H7 (cell line): ENCODE measurements at regions not wholly inside any gene's neighbourhood (a gene's known extent, or its start where the extent isn't known, plus 50 kb on each side); places are given as distances from the start of the nearest gene placed in this dataset.

ENCODE experiments used
- DNase-seq: peaks from one replicate; pipeline ENCODE4 v3.0.0; 2012
- H3K27me3 ChIP-seq: 2 replicates; pipeline ENCODE4 v1.6.0; 2011; ENCODE audit warnings: mild to moderate bottlenecking, low read length; ENCODE audit not compliant: control insufficient read depth, insufficient read depth
- H3K36me3 ChIP-seq: replicated peaks from 2 replicates; pipeline ENCODE4 v1.5.1; 2011; ENCODE audit warnings: low read length; ENCODE audit not compliant: control insufficient read depth, insufficient read depth
- H3K4me3 ChIP-seq: 2 replicates; pipeline ENCODE4 v1.5.1; 2011; ENCODE audit warnings: low read depth, mild to moderate bottlenecking, control low read depth, low read length, moderate library complexity; ENCODE audit not compliant: insufficient read depth

- no peaks in the 10 kb centered on the region for H3K27me3 ChIP-seq
- H3K36me3 ChIP-seq, result no peaks in the 10 kb centered on the region
- DNase-seq, result no peak
- H3K4me3 ChIP-seq, result no peak overlapping the region
Observed at GRCh38 chr13:111027458-111028439, 87.4 kb upstream of the ARHGEF7 start.

- no peak for DNase-seq
- Histone ChIP-seq H3K27me3 (no peaks in the 10 kb centered on the region), H3K4me3 (no peak overlapping the region), H3K36me3 (no peaks in the 10 kb centered on the region)
Observed at GRCh38 chr13:111025310-111025709, 89.8 kb upstream of the ARHGEF7 start.

- DNase-seq, result no peak
- Histone ChIP-seq H3K4me3 (no peak overlapping the region), H3K27me3 (no peaks in the 10 kb centered on the region), H3K36me3 (no peaks in the 10 kb centered on the region)
Observed at GRCh38 chr13:111022886-111023285, 92.2 kb upstream of the ARHGEF7 start.

GRCh38 chr13:111022241-111022640, 92.9 kb upstream of the ARHGEF7 start:
- no peak for DNase-seq
- Histone ChIP-seq H3K36me3 (no peaks in the 10 kb centered on the region), H3K27me3 (no peaks in the 10 kb centered on the region), H3K4me3 (no peak overlapping the region)

GRCh38 chr13:111021270-111021669, 93.8 kb upstream of the ARHGEF7 start:
- DNase-seq, result no peak
- Histone ChIP-seq H3K4me3 (no peak overlapping the region), H3K36me3 (no peaks in the 10 kb centered on the region), H3K27me3 (no peaks in the 10 kb centered on the region)

- Histone ChIP-seq H3K4me3 (no peak overlapping the region), H3K27me3 (no peaks in the 10 kb centered on the region), H3K36me3 (no peaks in the 10 kb centered on the region)
- no peak for DNase-seq
Observed at GRCh38 chr13:111020546-111020945, 94.6 kb upstream of the ARHGEF7 start.

GRCh38 chr13:111020021-111020420, 95.1 kb upstream of the ARHGEF7 start:
- H3K36me3 ChIP-seq, result no peaks in the 10 kb centered on the region
- no peak overlapping the region for H3K4me3 ChIP-seq
- no peak for DNase-seq
- no peaks in the 10 kb centered on the region for H3K27me3 ChIP-seq

GRCh38 chr13:111017755-111018459, 97.2 kb upstream of the ARHGEF7 start:
- no peak overlapping the region for H3K4me3 ChIP-seq

GRCh38 chr13:111013196-111013595, 98.3 kb upstream of the ANKRD10 start:
- no peak overlapping the region for H3K4me3 ChIP-seq
- H3K36me3 ChIP-seq, result no peaks in the 10 kb centered on the region
- H3K27me3 ChIP-seq, result no peaks in the 10 kb centered on the region
- no peak for DNase-seq

More at GRCh38 chr13:111017755-111018459, 97.2 kb upstream of the ARHGEF7 start:
- Histone ChIP-seq H3K36me3 (no peaks in the 10 kb centered on the region), H3K27me3 (no peaks in the 10 kb centered on the region)
- no peak for DNase-seq

- Histone ChIP-seq H3K27me3 (no peaks in the 10 kb centered on the region), H3K36me3 (no peaks in the 10 kb centered on the region), H3K4me3 (no peak overlapping the region)
- DNase-seq, result no peak
Observed at GRCh38 chr13:111011899-111012298, 97.0 kb upstream of the ANKRD10 start.

- no peak for DNase-seq
- Histone ChIP-seq H3K27me3 (no peaks in the 10 kb centered on the region), H3K4me3 (no peak overlapping the region), H3K36me3 (no peaks in the 10 kb centered on the region)
Observed at GRCh38 chr13:111008351-111008750, 93.5 kb upstream of the ANKRD10 start.

- Histone ChIP-seq H3K36me3 (no peaks in the 10 kb centered on the region), H3K27me3 (no peaks in the 10 kb centered on the region), H3K4me3 (no peak overlapping the region)
- no peak for DNase-seq
Observed at GRCh38 chr13:111007209-111007608, 92.3 kb upstream of the ANKRD10 start.

GRCh38 chr13:111006506-111007031, 91.7 kb upstream of the ANKRD10 start:
- H3K36me3 ChIP-seq, result no peaks in the 10 kb centered on the region
- H3K4me3 ChIP-seq, result no peak overlapping the region
- no peaks in the 10 kb centered on the region for H3K27me3 ChIP-seq
- DNase-seq, result peak; percentile 44

GRCh38 chr13:111005808-111006505, 91.1 kb upstream of the ANKRD10 start:
- DNase-seq, result no peak
- H3K27me3 ChIP-seq, result no peaks in the 10 kb centered on the region
- no peaks in the 10 kb centered on the region for H3K36me3 ChIP-seq
- H3K4me3 ChIP-seq, result no peak overlapping the region
